SK-MEL-5 (cell line): ENCODE measurements at regions not wholly inside any gene's neighbourhood (a gene's known extent, or its start where the extent isn't known, plus 50 kb on each side); places are given as distances from the start of the nearest gene placed in this dataset.
"Not testable (repeated sequence)": the region's sequence is repeated elsewhere in the genome, so short reads cannot be mapped to it uniquely, and the experiment has no call there.

ENCODE experiments used
- DNase-seq: peaks from one replicate; pipeline ENCODE4 v3.0.0-alpha.2; 2016; ENCODE audit warnings: low read depth, low spot score
- in situ Hi-C: cut with HindIII; loops from 2 replicates; pipeline ENCODE4 v1.10.0; 2016; ENCODE audit warnings: low sequenced_read_pairs, high pct_unique_total_duplicates, low pct_unique_long_range_greater_than_20kb

DNA sequence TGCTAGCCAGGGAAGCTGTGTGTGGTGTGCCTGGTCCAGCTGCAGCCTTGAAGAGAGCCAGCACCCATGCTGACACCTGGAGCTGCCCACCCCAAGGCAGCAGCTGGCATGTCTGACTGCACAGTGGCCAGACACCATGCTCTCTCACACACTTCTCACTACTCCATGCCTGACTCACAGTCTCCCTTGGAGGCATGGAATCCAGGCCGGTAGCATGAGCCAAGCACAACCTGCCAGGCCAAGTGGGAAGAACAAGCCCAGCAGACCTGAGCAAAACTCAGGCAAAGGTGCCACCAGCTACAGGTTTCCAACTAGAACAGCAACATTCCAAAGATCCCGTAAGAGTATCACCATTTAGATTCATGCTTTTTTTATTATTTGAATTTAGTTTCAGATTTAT, 625.3 kb upstream of the LRRTM4 start:
- in situ Hi-C loops = no loop called here
- DNase-seq = no peak

DNA sequence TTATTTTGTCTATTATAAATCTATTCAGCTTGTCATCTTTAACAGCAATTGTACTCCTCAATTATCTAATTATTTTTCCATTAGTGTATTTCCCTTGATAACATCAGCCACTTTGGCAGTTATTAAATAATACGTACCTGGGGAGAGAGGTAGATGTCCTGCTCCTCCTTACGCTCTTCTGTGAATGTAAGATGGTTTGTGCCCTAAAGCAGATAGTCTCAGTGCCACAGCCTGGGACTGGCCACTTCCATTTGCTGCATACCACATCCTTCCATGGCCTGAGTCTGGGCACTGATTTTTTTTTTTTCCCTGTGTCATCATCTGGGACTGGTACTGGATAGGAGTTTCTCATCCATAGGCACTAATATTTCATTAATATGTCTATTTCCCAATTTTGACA, 632.4 kb upstream of the LRRTM4 start:
- in situ Hi-C loops = no loop called here
- no peak for DNase-seq

DNA sequence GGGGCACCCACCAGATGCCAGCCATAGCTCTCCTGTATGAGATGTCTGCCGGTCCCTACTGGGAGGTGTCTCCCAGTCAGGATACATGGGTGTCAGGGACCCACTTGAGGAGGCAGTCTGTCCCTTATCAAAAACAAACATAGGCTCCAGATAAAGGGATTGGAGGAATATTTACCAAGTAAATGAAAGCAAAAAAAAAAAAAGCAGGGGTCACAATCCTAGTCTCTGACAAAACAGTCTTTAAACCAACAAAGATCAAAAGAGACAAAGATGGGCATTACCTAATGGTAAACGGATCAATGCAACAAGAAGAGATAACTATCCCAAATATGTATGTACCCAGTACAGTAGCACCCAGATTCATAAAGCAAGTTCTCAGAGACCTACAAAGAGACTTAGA, 640.0 kb upstream of the LRRTM4 start:
- in situ Hi-C loops = no loop called here
- DNase-seq = no peak

DNA sequence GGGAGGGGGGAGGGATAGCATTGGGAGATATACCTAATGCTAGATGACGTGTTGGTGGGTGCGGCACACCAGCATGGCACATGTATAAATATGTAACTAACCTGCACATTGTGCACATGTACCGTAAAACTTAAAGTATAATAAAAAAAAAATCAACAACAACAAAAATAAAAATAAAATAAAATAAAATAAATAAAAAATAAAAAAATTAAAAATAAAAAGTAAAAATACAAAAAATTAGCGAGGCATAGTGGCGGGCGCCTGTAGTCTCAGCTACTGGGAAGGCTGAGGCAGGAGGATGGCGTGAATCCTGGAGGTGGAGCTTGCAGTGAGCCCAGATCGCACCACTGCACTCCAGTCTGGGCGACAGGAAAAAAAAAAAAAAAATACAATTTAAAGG, 650.0 kb upstream of the LRRTM4 start:
- DNase-seq, in situ Hi-C loops: not testable (repeated sequence)

DNA sequence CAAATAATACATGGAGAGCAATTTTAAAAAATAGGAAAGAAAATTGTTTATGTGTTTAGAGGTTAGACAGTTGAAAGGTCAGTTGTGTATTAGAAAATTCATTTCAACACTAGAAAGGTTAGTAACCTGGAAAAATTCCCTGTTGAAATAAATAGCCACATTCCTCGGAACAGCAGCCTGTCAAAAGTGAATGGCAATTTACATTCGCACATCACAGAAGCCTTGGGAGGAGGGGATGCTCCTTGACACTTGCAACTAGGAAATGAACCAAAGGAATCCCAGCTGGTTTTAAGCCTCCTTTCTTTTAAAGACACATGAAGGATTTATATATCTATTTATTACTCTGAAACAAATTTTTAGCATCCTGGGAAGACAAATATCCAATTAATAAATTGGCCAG, 653.5 kb upstream of the LRRTM4 start:
- in situ Hi-C loops = no loop called here
- DNase-seq = no peak

DNA sequence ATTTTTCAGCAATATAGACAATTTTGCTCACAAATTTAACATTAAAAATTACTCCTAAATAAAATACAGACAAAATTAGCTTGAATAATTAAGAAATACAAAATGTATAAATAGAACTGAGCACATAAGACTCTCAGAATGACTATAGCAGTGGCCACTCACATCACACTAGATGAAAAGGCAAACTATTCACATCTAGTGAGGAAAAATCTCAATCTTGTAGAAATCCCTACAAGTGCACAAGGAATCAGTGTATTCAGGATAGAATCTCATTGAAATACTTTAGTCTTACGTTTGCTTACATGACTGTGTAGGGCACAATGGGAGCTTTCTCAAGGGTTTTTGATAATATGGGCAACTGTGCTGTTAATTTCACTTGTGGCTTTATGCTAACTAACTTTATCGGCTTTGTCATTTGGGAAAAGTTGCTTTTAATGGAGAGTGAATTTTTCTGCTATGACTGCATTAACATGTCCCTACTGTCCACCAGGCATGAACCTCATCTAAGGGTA, 678.9 kb upstream of the LRRTM4 start:
- peak; percentile 85 for DNase-seq
- in situ Hi-C loops = no loop called here

DNA sequence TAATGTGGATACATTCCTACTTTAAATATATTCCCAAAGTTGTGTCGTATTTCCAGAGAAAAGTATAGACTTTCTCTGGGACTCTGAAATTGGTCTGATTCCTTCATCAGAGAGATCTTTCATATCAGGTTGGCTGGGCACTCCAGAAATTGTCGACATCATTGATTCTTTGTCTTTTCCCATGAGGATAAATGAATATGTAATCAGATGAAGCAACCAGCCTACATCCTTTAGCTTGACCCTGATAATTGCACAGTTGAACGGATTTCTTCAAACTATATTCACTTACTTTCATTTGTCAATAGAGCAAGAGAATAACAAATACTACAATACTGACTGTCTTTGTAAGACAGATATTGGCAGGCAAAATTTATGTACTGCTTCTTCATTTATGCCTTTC, 680.2 kb upstream of the LRRTM4 start:
- DNase-seq = peak; percentile 63
- in situ Hi-C loops = no loop called here

DNA sequence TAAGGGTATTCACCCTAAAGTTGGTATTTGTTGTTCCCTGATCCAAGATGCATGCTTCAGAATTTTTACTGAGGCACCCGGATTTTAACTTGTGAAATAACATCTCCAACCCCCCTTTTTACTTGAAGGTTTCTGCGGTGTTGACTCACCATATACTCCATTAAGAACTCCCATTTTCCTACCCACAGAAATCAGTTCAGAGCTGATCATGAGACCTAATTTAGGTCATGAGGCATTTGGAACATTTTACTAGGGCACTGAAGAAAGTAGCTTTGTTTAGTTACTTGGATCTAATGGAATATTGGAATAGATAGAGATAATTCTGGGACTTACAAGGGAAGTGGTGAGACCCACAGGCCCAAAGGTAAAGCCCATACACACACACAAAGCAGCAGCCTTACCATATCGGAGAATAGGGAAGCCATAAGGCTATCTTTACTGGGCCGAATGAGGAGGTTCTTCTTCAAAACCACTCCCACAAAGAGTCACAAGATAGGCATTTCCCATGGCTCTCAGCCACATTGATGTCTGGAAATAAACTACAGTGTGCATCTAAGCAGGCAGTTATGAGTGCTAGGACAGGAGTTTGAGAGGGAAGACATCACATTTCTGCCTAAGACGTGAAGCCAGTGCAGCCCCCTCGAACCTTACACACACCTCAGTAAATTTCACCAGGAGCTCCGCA, 681.0 kb upstream of the LRRTM4 start:
- in situ Hi-C loops = no loop called here
- peak; percentile 87 for DNase-seq

DNA sequence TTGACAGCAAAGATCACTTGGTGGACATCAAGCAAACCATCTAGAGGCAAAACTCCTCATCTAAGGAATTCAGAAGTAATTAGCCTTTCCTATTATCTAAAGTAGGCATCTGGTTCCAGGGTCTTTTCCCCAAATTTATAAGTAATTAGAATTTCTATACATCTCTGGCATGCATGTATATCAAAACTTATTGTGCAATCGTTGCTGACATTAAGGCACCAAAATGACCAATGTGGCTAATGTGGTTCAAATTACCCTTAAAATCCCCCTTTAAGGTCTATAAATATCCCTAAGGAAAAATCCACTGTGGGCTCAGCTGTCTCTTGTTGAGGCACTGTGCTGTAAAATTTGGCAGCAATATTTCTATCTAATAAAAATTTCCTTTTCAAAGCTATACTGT, 695.9 kb upstream of the LRRTM4 start:
- no peak for DNase-seq
- in situ Hi-C loops = no loop called here

DNA sequence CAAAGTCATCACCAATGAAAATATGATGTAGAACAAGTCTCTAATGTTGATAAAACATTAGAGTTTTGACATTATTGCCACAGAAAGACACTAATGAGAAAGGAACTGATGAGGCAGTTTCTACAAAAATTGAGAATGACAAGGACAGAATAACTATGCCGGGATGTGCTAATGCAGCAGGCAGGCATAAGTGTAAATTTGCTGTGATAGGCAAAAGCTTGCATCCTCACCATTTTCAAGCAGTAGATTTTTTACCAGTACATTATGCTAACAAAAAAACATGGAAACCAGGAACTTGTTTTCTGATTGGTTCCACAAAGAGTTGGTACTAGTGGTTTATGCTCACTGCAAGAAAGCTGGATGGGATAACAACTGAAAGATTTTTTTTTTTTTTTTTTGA, 715.5 kb upstream of the LRRTM4 start:
- in situ Hi-C loops = no loop called here
- DNase-seq = no peak

DNA sequence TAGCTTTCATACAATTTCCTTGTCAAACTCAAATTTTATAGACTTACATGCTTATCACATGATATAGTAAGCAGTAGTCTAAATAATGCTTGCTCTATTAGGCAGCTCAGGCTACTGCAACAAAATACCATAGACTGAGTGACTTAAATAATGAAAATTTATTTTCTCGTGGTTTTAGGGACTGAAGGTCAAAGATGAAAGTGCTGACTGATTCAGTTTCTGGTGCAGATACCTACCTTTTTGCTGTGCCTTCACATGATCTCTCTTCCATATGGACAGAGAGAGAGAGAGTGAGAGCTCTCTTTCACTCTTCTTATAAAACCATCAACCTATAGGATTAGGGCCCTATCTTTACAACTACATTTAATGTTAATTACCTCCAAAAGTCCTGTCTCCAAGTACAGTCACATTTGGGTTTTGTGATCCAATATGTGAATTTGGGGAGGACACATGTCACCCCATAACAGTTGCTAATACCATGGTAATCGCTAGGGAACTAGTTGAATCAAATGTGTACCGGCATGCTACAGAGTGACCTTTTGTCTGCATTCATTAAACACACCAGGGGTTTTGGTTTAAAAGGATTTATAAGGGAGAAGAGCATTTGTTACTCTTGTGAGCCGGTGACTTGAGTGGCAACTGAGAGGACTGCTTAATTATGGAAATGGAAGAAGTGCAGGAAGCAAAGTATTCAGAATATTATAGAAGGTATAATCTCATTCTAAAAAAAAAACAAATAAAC, 723.4 kb upstream of the LRRTM4 start:
- in situ Hi-C loops = no loop called here
- DNase-seq = peak; percentile 28

DNA sequence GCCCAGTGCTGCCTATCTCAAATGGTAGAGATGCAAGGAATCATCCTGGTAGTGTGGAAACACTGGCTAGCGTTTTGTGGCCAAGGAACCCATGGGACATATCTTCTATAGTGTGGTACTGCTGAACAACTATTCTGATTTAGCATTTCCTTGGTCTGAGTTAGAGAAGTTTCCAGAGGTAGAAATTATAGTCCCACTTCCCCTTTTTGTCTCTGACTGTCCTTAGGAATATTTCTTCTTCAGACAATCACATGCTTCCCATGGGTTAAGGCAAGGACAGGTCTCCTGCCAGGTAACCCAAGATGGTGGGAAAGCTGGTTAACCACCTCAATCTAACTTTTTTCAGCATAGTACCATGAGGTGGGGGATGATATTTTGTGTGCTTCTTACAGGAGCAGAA, 729.5 kb upstream of the LRRTM4 start:
- in situ Hi-C loops = no loop called here

DNA sequence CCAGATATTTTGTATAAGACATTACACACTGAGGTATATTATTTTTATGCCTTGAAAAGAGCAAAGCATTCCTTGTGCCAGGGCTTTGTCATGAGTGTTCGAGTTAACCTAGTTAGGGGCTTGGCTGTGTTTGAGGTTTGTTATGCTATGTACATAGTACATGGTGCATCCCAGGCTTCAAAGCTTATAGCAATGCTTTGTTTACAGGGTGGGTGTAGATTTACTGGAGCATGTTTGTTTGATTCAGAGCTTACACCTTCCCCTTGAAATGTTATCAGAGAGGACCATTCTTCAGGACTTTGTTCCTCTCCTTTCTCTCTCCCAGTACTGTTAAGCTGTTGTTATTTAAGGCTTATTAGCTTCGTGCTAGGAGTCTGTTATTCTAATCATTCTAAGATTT, 738.7 kb upstream of the LRRTM4 start:
- in situ Hi-C loops = no loop called here
- DNase-seq = no peak

More for the DNA sequence above, 729.5 kb upstream of the LRRTM4 start:
- no peak for DNase-seq

DNA sequence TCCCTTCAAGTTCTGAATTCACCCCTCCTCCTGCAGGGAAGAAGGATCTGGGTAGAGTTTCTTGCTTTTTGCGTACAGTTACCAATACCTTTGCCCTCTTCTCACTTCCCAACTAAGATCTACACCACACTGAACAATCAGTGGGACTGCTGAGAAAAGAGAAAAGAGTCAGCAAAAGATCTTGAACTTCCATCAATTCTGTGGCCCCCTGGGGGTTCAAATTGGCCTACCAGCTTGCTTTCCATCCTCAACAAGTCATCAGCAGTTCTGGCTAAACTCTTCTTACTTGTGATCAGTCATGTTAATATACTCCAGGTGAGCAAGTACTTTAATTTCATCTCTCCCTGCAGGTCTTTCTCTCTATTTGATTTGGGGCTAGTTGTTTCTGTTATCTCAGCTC, 739.3 kb upstream of the LRRTM4 start:
- in situ Hi-C loops = no loop called here
- DNase-seq = no peak

DNA sequence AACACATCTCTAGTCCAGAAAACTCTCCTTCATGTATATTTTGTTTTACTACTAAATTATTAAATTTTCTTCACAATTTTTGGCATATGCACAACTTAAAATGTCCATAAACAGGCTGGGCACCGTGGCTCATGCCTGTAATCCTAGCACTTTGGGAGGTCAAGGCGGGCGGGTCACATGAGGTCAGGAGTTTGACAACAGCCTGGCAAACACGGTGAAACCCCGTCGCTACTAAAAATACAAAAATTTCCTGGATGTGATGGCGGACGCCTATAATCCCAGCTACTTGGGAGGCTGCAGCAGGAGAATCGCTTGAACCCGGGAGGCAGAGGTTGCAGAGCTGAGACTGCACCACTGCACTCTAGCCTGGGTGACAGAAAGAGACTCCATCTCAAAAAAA, 739.9 kb upstream of the LRRTM4 start:
- in situ Hi-C loops, DNase-seq: not testable (repeated sequence)

DNA sequence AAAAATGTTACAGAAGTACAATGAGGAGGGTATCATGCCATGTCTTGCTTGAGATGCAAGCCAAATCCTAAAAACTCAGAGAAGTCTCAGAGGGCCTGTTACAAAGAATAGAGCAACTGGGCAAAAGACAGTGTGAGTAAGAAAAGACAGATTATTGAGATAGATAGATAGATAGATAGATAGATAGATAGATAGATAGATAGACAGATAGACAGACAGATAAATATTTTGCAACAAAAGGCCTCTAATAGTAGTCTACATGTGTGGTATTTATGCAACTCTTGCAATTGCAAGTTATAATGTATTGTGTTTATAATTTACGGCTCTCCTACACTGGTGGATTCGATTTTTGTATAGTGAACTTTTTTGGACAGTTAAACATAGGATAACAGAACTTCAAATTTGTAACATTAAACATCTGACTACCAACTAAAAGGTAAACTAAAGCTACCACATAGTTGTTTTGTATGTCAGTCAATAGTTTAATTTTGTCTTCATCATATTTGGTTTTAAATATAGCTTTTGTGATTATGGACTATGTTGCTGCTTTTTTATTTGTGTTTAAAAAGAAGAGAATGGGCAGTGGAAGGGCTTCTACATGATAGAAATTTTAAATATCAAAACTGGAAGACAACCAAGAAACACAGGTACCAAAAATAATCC, 740.7 kb upstream of the LRRTM4 start:
- in situ Hi-C loops = no loop called here
- no peak for DNase-seq

DNA sequence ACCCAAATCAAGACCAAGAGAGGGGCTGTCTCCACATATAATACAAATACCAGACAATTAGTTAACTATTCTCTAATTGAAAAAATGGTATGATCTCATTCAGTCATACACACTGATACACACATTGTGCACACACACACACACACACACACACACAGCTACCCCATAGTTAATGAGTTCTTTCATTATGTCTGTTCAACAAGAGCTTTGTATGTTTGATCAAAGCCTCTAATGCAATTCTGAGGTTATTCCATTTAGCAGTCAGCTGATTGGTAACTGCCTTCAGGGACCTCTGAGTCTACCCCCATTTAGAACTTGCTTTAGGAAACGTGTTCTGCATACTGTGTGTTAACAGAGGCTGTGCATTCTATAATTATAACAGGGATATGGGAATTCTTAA, 741.4 kb upstream of the LRRTM4 start:
- in situ Hi-C loops = no loop called here
- DNase-seq = peak; percentile 86

DNA sequence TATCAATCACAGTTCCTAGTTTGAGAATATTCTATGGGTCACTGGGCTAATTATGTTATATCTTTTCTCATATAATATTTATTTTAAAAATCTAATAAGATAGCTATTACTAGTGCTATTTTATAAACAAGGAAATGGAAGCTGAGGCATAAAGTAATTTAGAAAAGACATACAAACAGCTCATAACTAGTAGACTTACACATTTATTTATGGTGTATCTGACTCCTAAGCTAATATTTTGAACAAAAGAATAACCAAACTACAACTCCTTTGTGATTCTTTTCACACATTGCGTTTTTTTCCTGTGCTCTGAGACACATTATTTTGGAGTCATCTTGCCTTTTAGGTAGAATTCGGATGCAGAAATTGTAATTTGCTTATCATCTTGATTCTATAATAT, 742.0 kb upstream of the LRRTM4 start:
- no peak for DNase-seq
- in situ Hi-C loops = no loop called here

DNA sequence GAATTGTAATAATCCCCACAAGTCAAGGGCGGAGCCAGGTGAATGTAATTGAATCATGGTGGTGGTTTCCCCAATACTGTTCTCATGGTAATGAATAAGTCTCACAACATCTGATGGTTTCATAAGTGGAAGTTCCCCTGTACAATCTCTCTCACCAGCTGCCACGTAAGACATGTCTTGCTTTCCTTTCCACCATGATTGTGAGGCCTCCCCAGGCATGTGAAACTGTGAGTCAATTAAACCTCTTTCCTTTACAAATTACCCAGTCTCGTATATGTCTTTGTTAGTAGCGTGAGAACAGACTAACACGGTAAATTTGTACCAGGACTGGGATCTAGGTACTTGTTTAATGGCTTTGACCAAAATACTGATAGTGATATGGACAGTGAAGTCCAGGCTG, 744.3 kb upstream of the REG3G start:
- in situ Hi-C loops = no loop called here
- DNase-seq = no peak
